Bronchial epithelial cell (primary cell): ENCODE measurements at regions not wholly inside any gene's neighbourhood (a gene's known extent, or its start where the extent isn't known, plus 50 kb on each side); places are given as distances from the start of the nearest gene placed in this dataset.
A peak's percentile ranks its signal among the peaks of the same experiment; 100 is the strongest.

ENCODE experiments used
- DNase-seq: peaks from one replicate; pipeline ENCODE4 v3.0.0-alpha.2; 2010; ENCODE audit warnings: low read depth
- FAIRE-seq: peaks from 2 replicates; lab custom pipeline; 2011; peaks lifted over from hg19 to GRCh38; lab: Jason Lieb, UNC
- H3K27me3 ChIP-seq: 2 replicates; pipeline ENCODE4 v1.5.1; 2011; ENCODE audit warnings: low read length; ENCODE audit not compliant: control insufficient read depth, insufficient read depth
- H3K36me3 ChIP-seq: 2 replicates; pipeline ENCODE4 v1.5.1; 2011; ENCODE audit warnings: low read length; ENCODE audit not compliant: control insufficient read depth, insufficient read depth
- H3K4me3 ChIP-seq: 2 replicates; pipeline ENCODE4 v1.5.1; 2011; ENCODE audit warnings: mild to moderate bottlenecking, low read depth, low read length, control low read depth
- TF ChIP-seq, protein P1 (sequence below): IDR thresholded peaks from 2 replicates; pipeline ENCODE4 v1.5.1; 2011; ENCODE audit warnings: mild to moderate bottlenecking, moderate library complexity, low read length, control low read depth, inconsistent platforms; ENCODE audit not compliant: insufficient read depth, severe bottlenecking

GRCh38 chr1:56069824-56070223, 509.5 kb downstream of the PLPP3 start:
- TF ChIP-seq, protein P1, sequence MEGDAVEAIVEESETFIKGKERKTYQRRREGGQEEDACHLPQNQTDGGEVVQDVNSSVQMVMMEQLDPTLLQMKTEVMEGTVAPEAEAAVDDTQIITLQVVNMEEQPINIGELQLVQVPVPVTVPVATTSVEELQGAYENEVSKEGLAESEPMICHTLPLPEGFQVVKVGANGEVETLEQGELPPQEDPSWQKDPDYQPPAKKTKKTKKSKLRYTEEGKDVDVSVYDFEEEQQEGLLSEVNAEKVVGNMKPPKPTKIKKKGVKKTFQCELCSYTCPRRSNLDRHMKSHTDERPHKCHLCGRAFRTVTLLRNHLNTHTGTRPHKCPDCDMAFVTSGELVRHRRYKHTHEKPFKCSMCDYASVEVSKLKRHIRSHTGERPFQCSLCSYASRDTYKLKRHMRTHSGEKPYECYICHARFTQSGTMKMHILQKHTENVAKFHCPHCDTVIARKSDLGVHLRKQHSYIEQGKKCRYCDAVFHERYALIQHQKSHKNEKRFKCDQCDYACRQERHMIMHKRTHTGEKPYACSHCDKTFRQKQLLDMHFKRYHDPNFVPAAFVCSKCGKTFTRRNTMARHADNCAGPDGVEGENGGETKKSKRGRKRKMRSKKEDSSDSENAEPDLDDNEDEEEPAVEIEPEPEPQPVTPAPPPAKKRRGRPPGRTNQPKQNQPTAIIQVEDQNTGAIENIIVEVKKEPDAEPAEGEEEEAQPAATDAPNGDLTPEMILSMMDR, result no peak
- DNase-seq (no peak), FAIRE-seq (no peak)
- Histone ChIP-seq H3K27me3 (no peaks in the 10 kb centered on the region), H3K36me3 (no peaks in the 10 kb centered on the region), H3K4me3 (no peak overlapping the region)

DNA sequence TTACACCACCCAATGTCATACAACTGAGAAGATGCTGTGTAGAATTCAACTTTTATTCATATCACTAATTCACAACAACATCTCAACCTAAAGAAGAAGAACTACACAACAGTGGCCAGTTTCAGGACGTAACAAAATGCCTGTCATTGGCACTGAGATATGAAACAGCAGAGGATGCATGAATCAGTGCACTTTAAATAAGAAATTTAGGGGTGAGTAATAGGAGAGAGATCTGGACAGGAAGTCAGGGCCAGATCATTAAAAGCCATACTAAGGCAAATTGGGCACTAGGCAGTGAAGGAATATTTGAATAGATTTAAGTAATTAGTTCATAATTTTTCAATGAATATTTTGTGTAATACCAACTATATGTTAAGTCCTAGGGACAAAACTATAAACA, 510.5 kb downstream of the PLPP3 start:
- no peaks in the 10 kb centered on the region for H3K27me3 ChIP-seq
- H3K36me3 ChIP-seq, result no peaks in the 10 kb centered on the region
- no peak overlapping the region for H3K4me3 ChIP-seq
- DNase-seq (peak; percentile 75), FAIRE-seq (no peak)
- TF ChIP-seq, protein P1, result no peak

- FAIRE-seq (no peak), DNase-seq (no peak)
- Histone ChIP-seq H3K4me3 (no peak overlapping the region), H3K27me3 (no peaks in the 10 kb centered on the region), H3K36me3 (no peaks in the 10 kb centered on the region)
- TF ChIP-seq, protein P1, result no peak
These were observed 511.2 kb downstream of the PLPP3 start for GRCh38 chr1:56068210-56068609.

DNA sequence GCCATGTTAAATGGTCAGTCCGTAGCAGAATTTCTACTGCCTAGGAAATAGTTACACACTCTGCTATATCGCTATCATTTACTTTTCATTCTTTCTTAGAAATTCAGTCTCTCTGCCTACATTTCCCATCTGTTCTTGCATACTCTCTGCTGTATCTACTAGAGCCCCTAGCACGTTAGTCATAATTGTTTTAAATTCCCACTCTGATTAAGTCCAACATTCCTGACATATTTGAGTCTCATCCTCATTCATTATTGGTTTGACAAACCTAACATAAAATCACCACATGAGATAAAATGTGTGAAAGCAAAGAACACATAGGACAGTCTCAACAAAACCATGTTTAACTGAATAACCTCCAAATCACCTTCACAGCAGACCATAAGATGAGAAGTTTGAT, 513.6 kb downstream of the PLPP3 start:
- DNase-seq, result no peak
- Histone ChIP-seq H3K27me3 (no peaks in the 10 kb centered on the region), H3K4me3 (no peak overlapping the region), H3K36me3 (no peaks in the 10 kb centered on the region)
- FAIRE-seq, result no peak
- TF ChIP-seq, protein P1, result no peak

DNA sequence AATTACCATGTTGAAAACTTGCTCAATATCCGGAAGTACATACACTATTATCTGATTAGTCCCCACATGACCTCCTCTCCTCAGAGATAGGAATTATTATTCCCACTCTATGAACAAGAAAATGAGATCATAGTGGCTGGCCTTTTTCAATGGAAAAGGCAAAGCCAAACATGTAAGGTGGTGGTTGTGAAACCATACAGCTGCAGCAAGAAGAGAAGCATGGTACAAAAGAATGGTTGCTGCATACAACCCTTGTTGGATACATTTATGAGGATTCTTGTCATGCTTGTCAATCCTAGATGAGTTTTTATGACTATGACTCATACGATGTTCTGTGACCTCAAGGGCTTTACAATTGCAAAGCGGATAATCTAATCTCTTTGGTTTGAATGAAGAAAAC, 514.7 kb downstream of the PLPP3 start:
- FAIRE-seq (no peak), DNase-seq (peak; percentile 89)
- TF ChIP-seq, protein P1, result no peak
- Histone ChIP-seq H3K4me3 (no peak overlapping the region), H3K27me3 (no peaks in the 10 kb centered on the region), H3K36me3 (no peaks in the 10 kb centered on the region)

- FAIRE-seq (no peak), DNase-seq (no peak)
- TF ChIP-seq, protein P1, result no peak
These were observed 515.9 kb downstream of the PLPP3 start for GRCh38 chr1:56063461-56063860.

More at GRCh38 chr1:56063461-56063860, 515.9 kb downstream of the PLPP3 start:
- H3K4me3 ChIP-seq, result no peak overlapping the region
- no peaks in the 10 kb centered on the region for H3K27me3 ChIP-seq
- H3K36me3 ChIP-seq, result no peaks in the 10 kb centered on the region
